ENCODE measurements at regions not wholly inside any gene's neighbourhood (a gene's known extent, or its start where the extent isn't known, plus 50 kb on each side); places are given as distances from the start of the nearest gene placed in this dataset.

DNA sequence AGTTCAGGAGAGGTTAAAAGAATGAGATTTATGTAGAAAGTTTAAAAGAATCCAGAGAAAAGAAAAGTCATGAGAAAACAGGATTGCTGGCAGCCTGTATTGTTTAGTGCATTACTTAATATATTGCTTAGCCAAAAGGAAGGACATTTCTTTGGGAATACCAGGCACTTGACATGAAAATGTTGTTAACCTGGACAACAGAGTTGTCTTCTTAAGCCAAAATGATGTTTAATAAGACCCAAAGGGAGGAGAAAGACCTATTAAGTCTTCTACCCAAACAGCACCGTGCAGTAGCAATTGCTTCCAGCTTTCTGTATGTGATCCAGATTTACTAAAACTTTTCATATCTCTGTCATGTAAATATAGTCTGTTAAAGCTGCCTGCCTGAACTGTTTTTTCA lies 74.0 kb upstream of the PRLR start:
- Histone ChIP-seq H3K4me1 (peaks cover 15% of the 10 kb centered on the region), H3K9me3 (no peaks in the 10 kb centered on the region), H3K27me3 (no peaks in the 10 kb centered on the region), H3K27ac (no peak overlapping the region), H3K36me3 (no peaks in the 10 kb centered on the region), H3K4me3 (no peak overlapping the region)
- WGBS: 36% methylated on average over 1 of the region's 1 CpG
- DNase-seq (ENCODE audit: low spot score in 2 of 2): no peak
- TF ChIP-seq POLR2AphosphoS5 (IDR thresholded peaks at IDR 0.05) (no peak), CTCF (IDR thresholded peaks at IDR 0.05) (no peak), EP300 (IDR thresholded peaks at IDR 0.05) (no peak), POLR2A (IDR thresholded peaks at IDR 0.05) (no peak)

DNA sequence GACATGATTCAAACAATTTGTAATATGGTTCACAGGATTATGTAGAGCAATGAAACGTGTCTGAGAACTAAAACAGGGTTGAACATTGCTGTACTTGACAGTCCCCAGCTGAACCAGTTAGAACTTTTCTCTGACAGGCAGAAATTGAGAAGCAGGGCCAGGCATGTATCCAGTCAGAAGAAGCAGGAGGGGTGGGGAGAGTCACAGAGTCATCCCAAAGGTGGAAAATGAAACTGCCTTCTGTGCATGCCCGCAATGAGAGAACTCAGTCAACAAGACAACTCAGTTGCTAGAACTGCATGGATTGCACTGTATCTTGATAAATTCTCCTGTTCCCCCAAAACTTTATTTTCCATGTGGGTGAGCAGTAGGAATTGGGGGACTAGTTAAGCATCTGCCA lies 72.9 kb upstream of the PRLR start:
- Histone ChIP-seq H3K27me3 (no peaks in the 10 kb centered on the region), H3K27ac (no peak overlapping the region), H3K4me1 (peaks cover 5% of the 10 kb centered on the region), H3K9me3 (no peaks in the 10 kb centered on the region), H3K4me3 (no peak overlapping the region), H3K36me3 (no peaks in the 10 kb centered on the region)
- WGBS: 59% methylated on average over 2 of the region's 2 CpGs
- DNase-seq (ENCODE audit: low spot score in 2 of 2): no peak
- TF ChIP-seq POLR2A (IDR thresholded peaks at IDR 0.05) (no peak), EP300 (IDR thresholded peaks at IDR 0.05) (no peak), POLR2AphosphoS5 (IDR thresholded peaks at IDR 0.05) (no peak), CTCF (IDR thresholded peaks at IDR 0.05) (no peak)

DNA sequence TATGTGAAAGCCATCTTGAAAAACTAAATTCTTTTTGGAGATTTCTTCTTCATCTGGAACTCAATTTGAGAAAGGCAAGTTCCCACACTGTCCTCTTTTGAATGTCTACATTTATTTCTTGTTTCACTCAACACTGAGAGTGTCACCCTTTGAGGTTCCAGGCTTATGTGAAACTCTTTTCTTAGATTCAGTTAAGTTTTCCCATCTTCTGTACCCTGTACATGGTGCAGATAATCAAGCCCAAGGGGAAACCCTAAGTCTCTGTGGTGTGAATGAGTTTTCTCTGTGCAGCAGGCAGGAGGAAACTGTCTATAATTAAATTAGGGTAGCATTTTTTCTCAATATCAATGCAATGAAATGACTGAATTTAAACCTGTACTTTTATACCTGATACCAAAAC lies 72.3 kb upstream of the PRLR start:
- no peaks in the 10 kb centered on the region for H3K9me3 ChIP-seq
- no peak overlapping the region for H3K4me3 ChIP-seq
- TF ChIP-seq EP300 (IDR thresholded peaks at IDR 0.05) (no peak), CTCF (IDR thresholded peaks at IDR 0.05) (no peak), POLR2A (IDR thresholded peaks at IDR 0.05) (no peak), POLR2AphosphoS5 (IDR thresholded peaks at IDR 0.05) (no peak)
- no peaks in the 10 kb centered on the region for H3K27me3 ChIP-seq
- H3K36me3 ChIP-seq: no peaks in the 10 kb centered on the region
- peaks cover 4% of the 10 kb centered on the region for H3K4me1 ChIP-seq
- no peak for DNase-seq (ENCODE audit: low spot score in 2 of 2)
- no peak overlapping the region for H3K27ac ChIP-seq

- H3K4me1 ChIP-seq: no peaks in the 10 kb centered on the region
- no peaks in the 10 kb centered on the region for H3K36me3 ChIP-seq
- no peak for TF ChIP-seq EP300 (IDR thresholded peaks at IDR 0.05)
- TF ChIP-seq POLR2A (IDR thresholded peaks at IDR 0.05): no peak
- TF ChIP-seq CTCF (IDR thresholded peaks at IDR 0.05): no peak
- no peak for TF ChIP-seq POLR2AphosphoS5 (IDR thresholded peaks at IDR 0.05)
- no peak overlapping the region for H3K4me3 ChIP-seq
- no peak for DNase-seq (ENCODE audit: low spot score in 2 of 2)
- no peaks in the 10 kb centered on the region for H3K9me3 ChIP-seq
- H3K27me3 ChIP-seq: no peaks in the 10 kb centered on the region
- 92% methylated on average over 3 of the region's 3 CpGs for WGBS
- H3K27ac ChIP-seq: no peak overlapping the region
These were observed 67.5 kb upstream of the PRLR start for GRCh38 chr5:35297755-35298154.

DNA sequence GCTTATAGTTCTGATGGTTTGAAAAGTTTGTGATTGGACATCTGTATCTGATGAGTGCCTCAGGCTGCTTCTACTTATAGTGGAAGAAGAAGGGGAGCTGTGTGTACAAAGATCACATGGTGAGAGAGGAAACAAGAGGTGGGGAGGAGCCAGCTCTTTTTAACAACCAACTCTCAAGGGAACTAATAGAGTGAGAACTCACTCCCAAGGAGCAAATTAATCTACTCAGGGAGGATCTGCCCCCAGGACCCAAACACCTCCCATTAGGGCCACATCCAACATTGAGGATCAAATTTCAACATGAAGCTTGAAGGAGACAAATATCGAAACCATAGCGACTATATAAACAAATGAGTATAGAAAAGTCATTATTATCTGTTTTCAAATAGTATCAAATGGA lies 64.7 kb upstream of the PRLR start:
- Histone ChIP-seq H3K4me3 (no peak overlapping the region), H3K27ac (no peak overlapping the region), H3K27me3 (no peaks in the 10 kb centered on the region), H3K9me3 (no peaks in the 10 kb centered on the region), H3K36me3 (no peaks in the 10 kb centered on the region), H3K4me1 (no peaks in the 10 kb centered on the region)
- 74% methylated on average over 2 of the region's 2 CpGs for WGBS
- TF ChIP-seq POLR2AphosphoS5 (IDR thresholded peaks at IDR 0.05) (no peak), POLR2A (IDR thresholded peaks at IDR 0.05) (no peak), CTCF (IDR thresholded peaks at IDR 0.05) (no peak)
- no peak for DNase-seq (ENCODE audit: low spot score in 2 of 2)

All from suprapubic skin (tissue), 4 donors.